ENCODE measurements at regions not wholly inside any gene's neighbourhood (a gene's known extent, or its start where the extent isn't known, plus 50 kb on each side); places are given as distances from the start of the nearest gene placed in this dataset.

DNA sequence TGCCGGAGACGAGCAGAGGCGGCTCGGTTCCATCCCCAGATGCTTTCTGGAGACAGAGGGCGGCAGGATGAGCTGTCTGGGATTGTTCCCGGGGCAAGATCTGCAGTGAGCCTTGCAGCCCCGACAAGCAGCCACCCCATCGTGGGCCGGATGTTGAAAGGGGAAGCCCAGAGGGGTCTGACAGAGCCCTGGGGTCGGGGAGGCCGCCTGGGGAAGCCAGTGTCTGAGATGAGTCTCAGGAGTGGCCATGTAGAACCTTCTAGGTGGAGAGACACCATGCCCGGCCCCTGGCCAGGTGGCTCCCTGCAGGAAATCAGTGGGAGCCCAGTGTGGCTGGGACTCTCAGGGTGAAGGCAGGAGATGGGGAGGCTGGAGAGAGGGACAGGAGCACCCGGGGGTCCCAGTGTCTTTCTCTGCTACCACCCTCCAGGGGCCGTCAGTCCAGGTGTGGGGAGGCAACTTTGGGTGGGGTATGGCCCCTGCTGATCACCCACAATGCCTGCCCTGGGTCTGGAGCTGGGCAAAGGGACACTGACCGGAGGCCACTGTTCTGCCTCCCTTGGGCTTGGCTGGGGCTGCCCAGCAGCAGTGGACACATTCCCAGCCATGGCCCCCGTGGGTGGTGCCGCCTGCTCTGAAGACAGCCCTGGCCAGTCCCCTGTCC, 128.3 kb upstream of the HS6ST1 start:
- H3K4me3 ChIP-seq (replicated peaks in 1 of 2; ENCODE audit: low read depth in 2 of 2, low read length in 2 of 2): no peak overlapping the region
- TF ChIP-seq, protein P1, sequence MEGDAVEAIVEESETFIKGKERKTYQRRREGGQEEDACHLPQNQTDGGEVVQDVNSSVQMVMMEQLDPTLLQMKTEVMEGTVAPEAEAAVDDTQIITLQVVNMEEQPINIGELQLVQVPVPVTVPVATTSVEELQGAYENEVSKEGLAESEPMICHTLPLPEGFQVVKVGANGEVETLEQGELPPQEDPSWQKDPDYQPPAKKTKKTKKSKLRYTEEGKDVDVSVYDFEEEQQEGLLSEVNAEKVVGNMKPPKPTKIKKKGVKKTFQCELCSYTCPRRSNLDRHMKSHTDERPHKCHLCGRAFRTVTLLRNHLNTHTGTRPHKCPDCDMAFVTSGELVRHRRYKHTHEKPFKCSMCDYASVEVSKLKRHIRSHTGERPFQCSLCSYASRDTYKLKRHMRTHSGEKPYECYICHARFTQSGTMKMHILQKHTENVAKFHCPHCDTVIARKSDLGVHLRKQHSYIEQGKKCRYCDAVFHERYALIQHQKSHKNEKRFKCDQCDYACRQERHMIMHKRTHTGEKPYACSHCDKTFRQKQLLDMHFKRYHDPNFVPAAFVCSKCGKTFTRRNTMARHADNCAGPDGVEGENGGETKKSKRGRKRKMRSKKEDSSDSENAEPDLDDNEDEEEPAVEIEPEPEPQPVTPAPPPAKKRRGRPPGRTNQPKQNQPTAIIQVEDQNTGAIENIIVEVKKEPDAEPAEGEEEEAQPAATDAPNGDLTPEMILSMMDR (IDR thresholded peaks at IDR 0.05; ENCODE audit: low read depth, low read length): no peak
- no peak for DNase-seq (ENCODE audit: low read depth in 2 of 2)

- TF ChIP-seq, protein P1 (IDR thresholded peaks at IDR 0.05; ENCODE audit: low read depth, low read length): no peak
- H3K4me3 ChIP-seq (replicated peaks in 1 of 2; ENCODE audit: low read depth in 2 of 2, low read length in 2 of 2): no peak overlapping the region
- DNase-seq (ENCODE audit: low read depth in 2 of 2): no peak
Measured at GRCh38 chr2:128447538-128447995, 128.9 kb upstream of the HS6ST1 start.

GRCh38 chr2:128448331-128449225, 129.9 kb upstream of the HS6ST1 start:
- no peak for DNase-seq (ENCODE audit: low read depth in 2 of 2)
- H3K4me3 ChIP-seq (replicated peaks in 1 of 2; ENCODE audit: low read depth in 2 of 2, low read length in 2 of 2): no peak overlapping the region
- TF ChIP-seq, protein P1 (IDR thresholded peaks at IDR 0.05; ENCODE audit: low read depth, low read length): no peak

GRCh38 chr2:128449226-128450061, 130.8 kb upstream of the HS6ST1 start:
- no peak overlapping the region for H3K4me3 ChIP-seq (replicated peaks in 1 of 2; ENCODE audit: low read depth in 2 of 2, low read length in 2 of 2)
- TF ChIP-seq, protein P1 (IDR thresholded peaks at IDR 0.05; ENCODE audit: low read depth, low read length): no peak
- no peak for DNase-seq (ENCODE audit: low read depth in 2 of 2)

DNA sequence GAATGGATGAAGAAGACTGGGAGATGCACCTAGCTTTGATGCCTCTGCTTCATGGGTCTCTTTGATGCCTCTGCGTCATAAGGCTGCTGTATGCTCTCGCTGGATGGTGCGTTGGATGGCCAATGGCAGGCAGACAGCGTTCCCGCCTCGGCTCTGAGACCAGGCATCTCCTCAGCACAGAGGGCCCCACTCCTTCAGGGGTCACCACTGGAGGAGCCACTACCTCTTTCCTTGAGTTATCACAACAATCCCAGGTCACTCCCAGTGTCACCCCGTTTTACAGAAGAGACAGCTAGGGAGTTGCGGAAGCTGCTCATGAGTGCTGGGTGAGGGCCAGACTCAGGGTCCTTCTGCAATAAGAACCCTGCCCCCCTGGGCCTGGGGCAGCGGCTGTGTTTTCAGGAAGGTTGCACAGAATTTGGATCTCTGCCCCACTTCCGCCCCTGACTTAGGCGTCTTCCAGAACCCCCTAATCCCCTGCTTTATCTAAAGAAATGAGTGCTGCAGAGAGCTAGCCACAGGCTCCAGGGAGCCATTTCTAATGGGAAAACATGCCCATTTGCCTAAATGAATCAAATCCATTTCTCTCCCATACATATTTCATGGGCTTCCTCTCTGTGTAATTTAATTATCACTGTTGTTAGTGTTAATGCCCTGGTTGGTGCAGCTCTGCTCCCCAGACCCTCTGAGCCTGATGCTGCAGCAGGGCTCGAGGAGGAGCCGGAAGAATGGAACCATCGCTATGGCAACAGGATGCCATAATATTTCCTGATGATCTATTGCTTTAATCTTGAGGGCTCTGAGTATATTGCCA, 131.8 kb upstream of the HS6ST1 start:
- DNase-seq (ENCODE audit: low read depth in 2 of 2): no peak
- TF ChIP-seq, protein P1 (IDR thresholded peaks at IDR 0.05; ENCODE audit: low read depth, low read length): no peak
- no peak overlapping the region for H3K4me3 ChIP-seq (replicated peaks in 1 of 2; ENCODE audit: low read depth in 2 of 2, low read length in 2 of 2)
